Stimulated activated CD8-positive, alpha-beta memory T cell treated with anti-CD3 and anti-CD28 coated beads, Interleukin-4, amount 100 ng/mL, for 4 hours (primary cell): ENCODE measurements at regions not wholly inside any gene's neighbourhood (a gene's known extent, or its start where the extent isn't known, plus 50 kb on each side); places are given as distances from the start of the nearest gene placed in this dataset.

Experiments
- DNase-seq, 2 donors: peaks; one replicate each; pipeline ENCODE4 v3.0.0-alpha.2; 2020; ENCODE audit warnings: low read depth in 2 of 2, low spot score in 1 of 2

DNA sequence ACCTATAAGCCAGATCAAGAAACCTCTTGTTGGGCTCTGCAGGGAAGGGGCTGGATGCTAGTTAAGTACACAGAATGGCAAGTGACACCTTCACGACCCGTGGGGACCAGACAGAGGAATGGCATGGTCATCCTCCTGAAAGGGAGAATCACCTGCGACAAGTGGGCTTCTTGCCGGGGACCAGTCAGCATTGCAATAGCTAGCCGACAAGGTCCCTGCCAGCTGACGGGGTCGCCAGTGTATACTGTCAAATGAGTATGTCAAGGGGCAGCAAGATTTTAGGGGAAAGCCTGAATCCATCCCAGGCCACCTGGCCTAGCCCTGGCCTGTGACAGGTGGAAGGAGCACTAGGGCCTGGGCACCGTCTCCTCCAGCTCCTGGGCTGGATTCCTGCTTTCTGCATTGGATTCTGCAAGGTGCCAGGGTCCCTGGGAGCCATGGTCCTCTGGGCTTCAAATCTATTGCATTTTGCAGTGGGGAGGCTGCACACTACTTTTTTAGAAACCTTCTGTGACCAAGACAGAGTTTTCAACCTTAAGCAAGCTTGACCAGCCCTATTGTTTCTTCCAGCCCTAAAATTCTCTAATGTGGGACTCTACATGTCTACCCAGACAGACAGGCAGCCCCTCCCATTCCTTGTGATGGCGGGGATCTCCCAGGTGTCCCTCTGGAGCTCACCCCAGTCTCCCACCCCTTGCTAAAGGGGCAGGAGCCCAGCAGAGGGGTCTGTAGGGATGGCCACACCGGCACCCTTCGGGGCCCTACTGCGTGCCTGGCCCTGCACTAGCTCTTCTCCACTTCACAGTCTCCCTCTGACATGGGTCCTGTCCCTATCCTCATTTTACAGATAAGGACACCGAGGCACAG, 178.5 kb downstream of the GLI2 start:
- DNase-seq = no peak

DNA sequence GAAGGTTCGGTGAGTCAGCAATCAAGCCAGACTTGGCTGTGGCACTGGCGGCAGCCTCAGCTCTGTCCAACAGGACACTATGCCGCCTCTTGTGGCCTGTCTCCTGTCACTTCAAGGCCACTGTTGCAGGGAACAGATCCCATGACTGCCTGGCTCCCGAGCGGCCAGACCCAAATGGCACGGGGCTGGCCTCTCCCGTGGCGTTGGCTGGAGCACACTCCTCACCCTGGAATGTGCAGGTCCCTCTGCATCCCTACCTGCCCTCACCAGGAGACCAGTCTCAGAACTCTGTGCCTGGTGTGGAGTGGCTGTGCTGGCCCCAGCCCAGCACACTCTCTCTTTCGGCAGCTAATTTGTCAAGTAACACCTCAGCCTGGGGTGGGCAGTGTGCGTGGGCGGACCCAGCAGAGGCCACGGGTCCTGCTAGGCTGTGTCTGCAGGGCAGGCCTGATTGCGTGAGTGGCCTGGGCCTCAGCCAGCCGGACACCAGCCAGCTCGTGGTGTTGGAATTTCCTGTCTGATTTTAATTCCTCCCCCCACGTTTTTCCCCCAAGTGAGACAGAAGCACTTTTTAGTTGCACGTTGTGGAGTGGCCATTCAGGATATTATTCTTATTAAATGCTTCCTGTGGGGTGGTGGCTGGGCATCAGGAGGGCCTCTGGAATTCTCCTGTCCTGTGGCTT, 179.3 kb downstream of the GLI2 start:
- DNase-seq = no peak

DNA sequence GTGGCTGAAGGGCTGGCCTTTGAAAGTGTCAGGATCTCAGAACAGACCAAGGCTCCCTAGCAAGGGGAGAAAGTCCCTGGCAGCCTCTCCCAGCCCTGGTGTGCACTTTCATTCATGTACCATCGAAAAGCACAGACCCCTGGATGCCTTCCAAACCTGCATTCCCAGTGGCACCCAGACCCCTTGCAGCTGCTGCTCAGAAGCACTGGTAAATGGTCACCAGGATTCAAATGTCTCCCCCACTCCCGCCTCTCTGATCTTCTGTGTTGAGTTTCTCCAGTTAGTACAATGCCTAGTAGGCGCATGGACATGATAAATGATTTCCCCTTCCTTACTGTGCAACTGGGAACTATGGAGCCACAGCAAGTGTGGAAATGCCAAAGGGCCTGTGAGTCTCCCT, 180.0 kb downstream of the GLI2 start:
- DNase-seq = no peak

DNA sequence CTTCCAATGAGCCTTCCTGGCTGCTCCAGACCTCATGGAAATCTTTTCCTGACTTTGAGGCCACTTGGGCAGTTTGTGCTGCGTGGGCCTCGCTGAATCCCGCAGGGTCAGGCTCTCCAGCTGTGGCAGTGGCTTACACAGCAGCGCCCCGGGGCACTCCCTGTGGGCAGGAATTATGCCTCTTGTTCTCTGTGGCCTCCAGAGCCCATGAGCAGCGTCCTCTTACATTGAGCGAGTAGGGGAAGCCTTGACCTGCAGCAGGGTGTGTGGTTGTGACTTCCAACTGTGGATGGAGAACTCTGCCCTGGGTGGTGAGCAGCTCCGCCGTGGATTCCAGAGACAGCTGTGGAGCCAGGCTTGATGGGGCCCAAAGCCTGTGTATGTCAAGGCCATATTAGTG, 180.8 kb downstream of the GLI2 start:
- DNase-seq = no peak

DNA sequence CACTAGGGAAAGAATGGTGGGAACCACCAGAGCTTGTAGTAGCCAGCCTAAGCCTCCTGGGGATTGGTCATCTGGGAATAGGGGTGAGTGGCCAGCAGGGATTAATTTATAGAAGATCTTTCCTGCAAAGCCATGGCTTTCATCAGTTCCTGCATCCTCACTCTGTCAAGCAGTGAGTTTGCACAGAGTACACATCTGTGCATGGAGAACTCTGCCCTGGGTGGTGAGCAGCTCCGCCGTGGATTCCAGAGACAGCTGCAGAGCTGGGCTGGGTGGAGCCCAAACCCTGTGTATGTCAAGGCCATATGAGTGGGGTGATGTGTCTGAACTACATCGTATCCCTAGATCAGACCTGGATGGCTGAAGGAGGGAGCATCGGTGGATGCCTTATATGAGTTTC, 182.2 kb downstream of the GLI2 start:
- no peak for DNase-seq

DNA sequence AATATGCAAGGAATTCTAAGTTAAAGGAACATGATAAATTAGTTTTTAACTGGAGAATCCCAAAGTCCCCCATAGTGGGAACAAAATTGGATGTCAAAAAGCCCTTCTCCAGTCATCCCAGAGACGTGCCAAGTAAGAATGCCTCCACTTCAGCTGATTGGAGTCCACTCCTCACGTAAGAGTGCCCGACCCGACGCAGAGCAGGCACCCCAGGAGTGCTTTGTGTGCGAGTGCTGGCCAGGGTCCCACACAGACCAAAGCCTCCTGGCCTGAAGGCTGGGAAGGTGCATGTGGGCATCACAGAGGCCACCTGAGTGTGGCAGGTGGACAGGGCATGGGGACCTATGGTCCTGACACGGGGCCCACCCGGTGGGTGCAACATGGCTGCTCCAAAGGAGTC, 183.5 kb downstream of the GLI2 start:
- DNase-seq = no peak

DNA sequence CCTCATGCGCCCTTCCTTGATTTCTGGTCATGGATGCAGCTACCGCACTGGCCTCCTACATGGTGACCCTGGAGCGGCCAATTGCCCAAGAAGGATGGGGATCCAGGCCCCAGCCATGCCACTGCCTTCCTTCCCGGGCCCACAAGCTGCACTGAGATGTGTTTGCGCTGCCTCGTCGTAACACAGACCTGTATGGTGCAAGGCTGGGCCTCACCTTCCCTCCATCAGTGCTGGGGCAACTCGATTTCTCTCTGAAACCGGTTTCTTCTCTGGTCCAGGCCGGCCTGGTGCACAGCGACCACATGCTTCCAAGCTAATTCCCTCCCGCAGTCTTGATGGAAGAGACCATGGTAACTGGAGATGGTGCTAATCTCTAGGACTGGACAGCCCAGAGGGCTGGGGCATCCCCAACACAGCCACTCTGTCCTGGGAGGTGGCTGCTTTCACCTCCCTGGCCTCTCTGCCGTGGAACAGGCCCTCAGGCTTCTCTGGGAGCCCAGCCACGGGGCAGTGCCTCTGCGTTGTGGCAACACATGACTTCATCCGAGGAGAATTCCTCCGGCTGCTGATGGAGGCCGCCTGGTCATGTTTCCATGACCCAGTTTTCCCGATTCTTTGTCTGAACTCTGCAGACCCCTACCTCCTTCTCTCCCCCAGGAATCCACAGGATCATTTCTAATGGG, 184.2 kb downstream of the GLI2 start:
- DNase-seq = no peak

DNA sequence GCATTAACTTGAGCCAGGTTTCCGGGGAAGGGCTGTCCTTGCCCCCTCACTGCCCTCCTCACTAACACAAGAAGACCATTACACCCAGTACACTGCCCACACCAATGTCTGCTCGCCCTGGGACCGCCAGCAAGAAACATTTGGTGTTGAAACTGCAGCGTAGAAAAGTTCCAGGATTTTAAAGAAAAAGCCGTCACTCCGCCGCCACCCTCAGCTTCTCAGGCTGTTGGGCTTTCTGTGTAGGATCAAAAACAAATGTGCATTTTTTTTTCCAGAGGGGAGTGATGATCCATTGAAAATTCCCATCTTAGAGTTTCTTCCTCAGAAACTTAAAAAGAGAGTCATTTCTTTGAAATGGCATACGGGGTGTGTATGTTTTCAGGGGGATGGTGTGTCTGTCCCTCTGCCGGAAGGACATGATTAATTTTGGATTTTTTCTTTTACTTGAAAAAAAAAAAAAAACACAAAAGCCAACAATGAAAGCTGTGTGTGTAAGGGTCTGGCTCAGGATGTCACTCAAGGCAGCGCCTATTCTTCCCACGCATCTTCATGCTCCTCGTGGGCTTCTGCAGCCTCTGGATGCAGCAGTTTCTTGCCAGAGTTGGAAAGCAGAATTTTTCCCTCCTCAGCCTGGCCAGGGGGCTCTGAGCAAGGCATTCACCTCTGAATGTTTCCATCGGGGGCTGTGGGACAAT, 184.9 kb downstream of the GLI2 start:
- DNase-seq = no peak

DNA sequence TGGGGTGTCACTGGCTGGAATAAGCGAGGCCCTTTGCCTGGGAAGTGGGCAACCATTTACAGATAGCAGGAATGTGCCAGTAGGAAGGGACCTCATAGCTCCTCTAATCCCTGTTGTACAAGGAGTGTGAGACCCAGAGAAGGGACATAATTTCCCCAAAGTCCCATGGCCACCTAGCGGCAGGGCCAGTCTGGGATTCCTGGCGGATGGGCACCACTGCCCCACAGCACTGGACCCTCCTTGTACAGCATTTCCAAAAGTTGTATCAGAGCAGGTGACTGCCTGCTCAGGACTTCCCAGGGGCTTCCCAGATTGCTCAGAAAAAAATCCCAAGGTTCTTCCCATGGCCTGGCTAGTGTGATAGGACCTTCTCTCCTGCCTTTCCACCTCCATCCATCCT, 185.8 kb downstream of the GLI2 start:
- DNase-seq = no peak

DNA sequence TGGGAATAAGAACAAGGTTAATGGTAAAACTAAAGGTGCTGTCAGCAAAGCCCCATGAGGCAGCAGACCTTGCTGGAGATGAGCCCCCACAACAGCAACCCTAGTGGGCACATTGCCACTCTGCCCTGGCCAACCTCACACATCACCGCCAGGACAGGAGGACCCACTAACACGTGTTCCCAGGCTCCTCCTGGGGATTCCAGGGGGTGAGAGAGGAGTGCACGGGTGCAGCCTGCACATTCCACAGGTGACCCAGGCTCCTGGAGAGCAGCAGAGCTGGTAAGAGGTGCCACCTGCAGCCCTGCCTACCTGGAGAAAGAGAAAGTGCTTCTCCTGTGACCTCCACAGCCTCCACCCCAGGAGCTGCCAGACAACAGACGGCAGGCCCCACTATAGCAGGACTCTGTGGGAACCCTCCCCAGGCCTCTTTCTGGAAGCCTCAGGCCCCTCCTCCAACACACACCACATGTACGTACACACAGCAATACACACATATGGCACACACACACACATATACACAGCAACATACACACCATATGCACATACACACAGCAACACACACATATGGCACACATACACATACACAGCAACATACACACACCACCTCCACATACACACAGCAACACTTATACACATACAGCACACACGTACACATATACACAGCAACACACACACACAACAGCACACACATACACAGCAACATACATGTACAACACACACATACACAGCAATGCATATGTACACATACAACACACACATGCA, 187.1 kb downstream of the GLI2 start:
- DNase-seq = no peak

DNA sequence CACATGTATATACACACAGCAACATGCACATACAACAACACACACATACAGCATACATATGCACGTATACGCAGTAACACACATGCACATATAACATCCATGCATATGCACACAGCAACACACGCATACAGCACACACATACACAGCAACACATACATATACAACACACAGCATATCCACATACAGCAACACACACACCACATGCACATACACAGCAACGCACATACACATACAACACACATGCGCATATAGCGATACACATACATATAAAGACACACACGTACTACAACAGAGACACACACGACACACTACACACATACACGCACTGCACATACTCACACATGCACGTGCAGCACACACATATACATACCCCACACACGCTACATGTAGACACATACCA, 187.8 kb downstream of the GLI2 start:
- DNase-seq = no peak

DNA sequence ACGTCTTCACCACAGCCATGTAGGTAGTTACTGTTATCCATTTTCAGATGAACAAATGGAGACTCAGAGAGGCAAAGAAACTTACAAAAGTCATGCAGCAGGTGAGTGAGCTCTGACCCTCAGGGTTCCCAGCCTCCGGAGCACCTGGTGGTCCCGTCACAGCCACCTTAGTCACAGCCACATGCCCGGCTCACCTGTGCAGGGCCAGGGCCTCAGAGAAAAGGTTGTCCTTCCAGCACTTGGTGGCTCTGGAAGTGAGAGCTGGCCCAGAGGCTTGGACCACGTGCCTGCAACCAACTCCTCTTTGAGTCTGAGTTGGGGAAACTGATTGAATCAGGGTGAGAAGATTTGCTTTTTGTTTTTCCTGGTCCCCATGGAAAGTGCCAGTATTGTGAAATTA, 189.3 kb downstream of the GLI2 start:
- DNase-seq = no peak

DNA sequence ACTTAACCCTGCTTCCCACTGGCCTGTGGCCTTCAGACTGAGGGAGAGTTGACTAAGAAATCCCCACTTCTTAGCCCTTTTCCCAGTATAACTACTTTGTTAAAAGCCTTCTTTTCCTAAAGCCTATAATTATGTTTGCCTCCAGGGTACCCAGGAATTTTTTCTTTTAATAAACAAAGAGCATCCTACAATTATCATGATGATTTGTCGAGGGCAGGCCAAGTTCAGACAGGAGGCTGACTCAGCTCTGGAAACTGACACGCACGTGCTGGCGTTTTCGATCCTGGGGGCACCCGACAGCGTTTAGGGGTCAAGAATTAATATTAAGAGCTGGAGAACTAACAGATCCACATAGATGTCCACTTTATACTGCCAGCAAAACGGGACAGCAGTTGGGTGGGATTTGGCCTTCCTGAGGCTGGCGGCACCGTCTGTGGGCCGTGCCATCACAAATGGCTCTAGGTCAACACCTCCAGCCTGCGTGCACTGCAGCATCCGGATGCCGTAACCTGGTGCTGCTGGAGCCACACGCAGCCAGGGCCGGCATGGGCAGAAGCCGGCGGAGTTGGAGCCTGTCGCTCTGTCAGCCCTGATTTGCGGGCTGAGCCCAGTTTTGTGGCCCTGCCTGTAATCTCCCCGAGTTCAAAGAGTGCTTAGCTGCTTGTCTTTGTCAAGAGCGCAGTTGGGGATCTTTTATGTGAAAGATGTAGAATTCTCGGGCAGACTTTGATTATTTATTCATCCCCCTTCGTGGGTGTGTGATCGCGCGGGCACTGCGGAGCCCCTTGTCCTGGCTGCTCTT, 191.0 kb downstream of the GLI2 start:
- no peak for DNase-seq

DNA sequence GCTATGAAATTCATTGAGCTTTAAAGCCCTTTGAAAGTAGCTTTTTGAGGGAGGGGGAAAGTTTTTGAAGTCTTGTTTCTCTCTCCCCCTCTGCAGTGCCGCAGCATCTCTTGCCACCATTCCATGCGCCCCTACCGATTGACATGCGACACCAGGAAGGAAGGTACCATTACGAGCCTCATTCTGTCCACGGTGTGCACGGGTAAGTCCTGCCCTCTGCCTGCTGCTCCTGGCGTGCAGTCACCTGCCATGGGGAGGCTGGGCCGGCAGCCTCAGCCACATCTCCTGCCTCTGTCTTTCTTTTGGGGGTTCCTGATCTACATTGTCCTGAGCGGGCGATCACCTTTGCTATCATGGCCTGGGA, 191.6 kb downstream of the GLI2 start:
- DNase-seq = no peak

DNA sequence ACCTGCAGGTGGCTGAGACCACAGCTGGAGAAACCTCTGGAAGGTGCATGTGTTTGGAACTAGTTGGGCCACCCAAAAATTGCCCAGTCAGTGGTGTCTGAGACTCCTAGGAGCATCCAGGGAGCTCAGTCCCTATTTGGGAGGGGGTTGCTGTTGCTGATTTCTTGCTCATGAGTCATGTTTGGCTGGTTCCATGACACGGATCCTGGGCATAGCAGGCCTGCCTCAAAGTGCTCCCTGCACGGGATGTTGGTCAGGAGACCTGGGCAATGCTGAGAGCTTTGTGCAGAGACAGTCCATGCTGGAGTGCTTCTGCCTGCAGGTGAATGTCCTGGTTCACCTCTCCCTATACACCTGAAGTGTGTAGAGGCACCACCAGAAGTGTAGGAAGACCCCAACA, 194.2 kb downstream of the GLI2 start:
- no peak for DNase-seq

DNA sequence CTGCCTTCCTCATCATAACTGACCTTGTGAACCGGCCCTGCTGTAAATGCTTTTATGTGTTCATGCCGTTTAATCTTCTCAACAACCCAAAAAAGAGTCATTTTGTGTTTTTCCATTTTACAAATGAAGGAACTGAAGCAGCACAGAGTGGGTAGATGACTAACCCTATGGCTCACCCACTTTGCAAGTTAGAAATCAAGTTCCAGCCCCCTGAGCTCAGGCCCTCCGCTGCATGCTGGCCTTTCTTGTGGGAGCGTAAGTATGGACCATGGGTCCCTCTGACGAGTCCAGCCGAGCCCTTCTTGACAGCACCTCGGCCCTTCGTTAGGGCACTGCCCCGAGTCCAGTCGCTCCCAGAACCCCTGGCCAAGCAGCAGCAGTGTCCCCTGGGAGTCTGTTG, 194.6 kb downstream of the GLI2 start:
- no peak for DNase-seq

DNA sequence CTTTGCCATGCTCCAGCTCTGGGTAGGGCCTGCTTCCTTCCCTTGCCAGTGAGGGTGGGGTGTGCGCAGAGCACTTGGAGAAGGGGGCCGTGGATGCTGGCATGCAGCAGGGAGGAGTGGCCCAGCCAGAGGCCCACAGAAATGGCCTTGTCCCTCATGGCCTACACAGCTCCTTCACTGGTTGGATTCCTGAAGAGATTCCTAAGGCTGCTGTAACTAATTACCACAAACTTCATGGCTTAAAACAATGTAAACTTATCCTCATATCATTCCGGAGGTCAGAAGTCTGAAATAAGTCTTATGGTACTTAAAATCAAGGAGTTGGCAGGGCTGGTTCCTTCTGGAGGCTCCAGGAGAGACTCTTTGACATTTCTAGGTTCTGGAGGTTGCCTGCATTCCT, 195.2 kb downstream of the GLI2 start:
- no peak for DNase-seq

DNA sequence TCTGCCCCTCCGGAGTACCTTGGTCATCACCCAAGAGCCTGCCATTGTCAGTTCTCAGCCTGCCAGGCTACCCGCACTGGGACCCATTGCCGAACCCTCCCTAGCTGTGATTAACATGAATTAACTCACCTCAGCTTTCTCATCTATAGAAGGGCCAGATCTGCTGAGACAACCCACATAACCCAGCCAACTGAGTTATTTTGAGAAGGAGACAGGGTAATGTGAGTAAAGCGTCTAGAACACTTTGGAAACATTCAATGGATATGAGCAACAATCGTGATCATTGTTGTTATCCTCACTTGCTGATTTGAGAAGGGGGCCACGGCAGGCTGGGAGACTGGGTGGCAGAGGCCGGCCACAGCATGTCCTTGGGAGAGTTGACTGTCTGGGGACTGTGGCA, 196.8 kb downstream of the GLI2 start:
- no peak for DNase-seq

DNA sequence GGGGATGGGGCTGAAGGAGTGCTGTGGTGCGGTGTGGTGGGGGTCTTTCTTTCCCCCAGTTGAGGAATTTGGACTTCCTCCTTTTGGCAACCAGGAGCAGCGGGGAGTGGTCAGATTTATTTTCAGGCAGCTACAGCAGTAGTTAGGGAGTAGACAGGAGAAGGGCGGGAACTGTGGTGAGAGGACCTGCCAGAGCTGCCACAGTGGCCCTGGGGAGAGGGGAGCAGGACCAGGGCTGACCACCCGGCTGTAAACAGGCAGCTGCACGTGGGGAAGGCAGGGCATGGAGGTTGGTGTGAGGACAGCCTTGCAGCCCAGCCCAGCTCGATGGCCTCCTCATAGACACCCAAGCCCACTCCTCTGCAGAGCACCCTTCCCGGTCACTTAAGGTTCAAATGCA, 197.2 kb downstream of the GLI2 start:
- DNase-seq = no peak
